Peyer's patch (tissue), 4 donors: ENCODE measurements at regions not wholly inside any gene's neighbourhood (a gene's known extent, or its start where the extent isn't known, plus 50 kb on each side); places are given as distances from the start of the nearest gene placed in this dataset.

Source experiments
- DNase-seq, 3 donors: peaks; one replicate each; pipeline ENCODE4 v3.0.0-alpha.2; 2017 to 2019
- H3K27ac ChIP-seq, 4 donors: fragments of 200-600 bp; sonication (generic); one replicate each; pipeline ENCODE4 v1.5.1; 2016 to 2019
- H3K27me3 ChIP-seq, 2 donors: fragments of 200-600 bp; sonication (generic); one replicate each; pipeline ENCODE4 v1.5.1; 2019
- H3K36me3 ChIP-seq, 3 donors: fragments of 200-600 bp; sonication (generic); one replicate each; pipeline ENCODE4 v1.5.1; 2016 to 2019
- H3K4me1 ChIP-seq, 4 donors: fragments of 200-600 bp; sonication (generic); one replicate each; pipeline ENCODE4 v1.5.1; 2016 to 2019
- H3K4me3 ChIP-seq, 4 donors: fragments of 200-600 bp; sonication (generic); 1 replicate in 3 of 4; 2 replicates in 1 of 4; pipeline ENCODE4 v1.5.1; 2016 to 2019; ENCODE audit warnings: mild to moderate bottlenecking in 1 of 4
- H3K9me3 ChIP-seq, 4 donors: fragments of 200-600 bp; sonication (generic); one replicate each; pipeline ENCODE4 v1.5.1; 2016 to 2019; ENCODE audit warnings: mild to moderate bottlenecking in 1 of 4
- POLR2A ChIP-seq, 2 donors: fragments of 450-650 bp; IDR thresholded peaks; one replicate each; pipeline ENCODE4 v1.5.1; 2017; ENCODE audit warnings: antibody characterized with exemption in 2 of 2, mild to moderate bottlenecking in 2 of 2, moderate library complexity in 2 of 2
- TF ChIP-seq, protein P1 (sequence below), 6 experiments: fragments of 450-650 bp in 4 of 6; fragments of 200-600 bp in 2 of 6; sonication (generic) in 1 of 6; IDR thresholded peaks; one replicate each; pipeline ENCODE4 v1.5.1; 2017 to 2019; ENCODE audit warnings: antibody characterized with exemption in 6 of 6, mild to moderate bottlenecking in 3 of 6, moderate library complexity in 1 of 6

DNA sequence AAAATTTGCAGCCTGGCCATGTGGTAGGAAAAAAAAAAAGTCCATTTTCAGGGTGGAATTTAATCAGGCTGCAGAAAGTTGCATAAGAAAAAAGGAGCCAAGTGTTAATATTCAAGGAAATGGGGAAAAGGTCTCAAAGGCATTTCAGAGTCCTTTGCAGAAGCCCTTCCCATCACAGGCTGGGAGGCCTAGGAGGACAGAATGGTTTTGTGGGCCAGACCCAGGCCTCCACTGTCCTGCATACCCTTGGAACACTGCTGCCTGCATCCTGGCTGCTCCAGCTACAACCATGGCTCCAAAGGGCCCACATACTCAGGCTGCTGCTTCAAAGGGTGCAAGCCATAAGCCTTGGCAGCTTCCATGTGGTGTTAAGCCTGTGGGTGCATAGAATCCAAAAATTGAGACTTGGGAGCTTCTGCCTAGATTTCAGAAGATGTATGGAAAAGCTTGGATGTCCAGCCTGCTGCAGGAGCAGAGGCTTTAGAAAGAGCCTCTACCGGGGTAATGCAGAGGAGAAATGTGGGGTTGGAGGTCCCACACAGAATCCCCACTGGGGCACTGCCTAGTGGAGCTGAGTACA lies 239.0 kb upstream of the STXBP5 start:
- Histone ChIP-seq H3K4me1 (no peaks in the 10 kb centered on the region), H3K9me3 (peaks cover 0 to 8% (median 0%) of the 10 kb centered on the region in 4 donors), H3K27me3 (no peaks in the 10 kb centered on the region), H3K4me3 (no peak overlapping the region), H3K27ac (no peak overlapping the region), H3K36me3 (no peaks in the 10 kb centered on the region)
- no peak for TF ChIP-seq POLR2A (IDR thresholded peaks at IDR 0.05)
- TF ChIP-seq, protein P1, sequence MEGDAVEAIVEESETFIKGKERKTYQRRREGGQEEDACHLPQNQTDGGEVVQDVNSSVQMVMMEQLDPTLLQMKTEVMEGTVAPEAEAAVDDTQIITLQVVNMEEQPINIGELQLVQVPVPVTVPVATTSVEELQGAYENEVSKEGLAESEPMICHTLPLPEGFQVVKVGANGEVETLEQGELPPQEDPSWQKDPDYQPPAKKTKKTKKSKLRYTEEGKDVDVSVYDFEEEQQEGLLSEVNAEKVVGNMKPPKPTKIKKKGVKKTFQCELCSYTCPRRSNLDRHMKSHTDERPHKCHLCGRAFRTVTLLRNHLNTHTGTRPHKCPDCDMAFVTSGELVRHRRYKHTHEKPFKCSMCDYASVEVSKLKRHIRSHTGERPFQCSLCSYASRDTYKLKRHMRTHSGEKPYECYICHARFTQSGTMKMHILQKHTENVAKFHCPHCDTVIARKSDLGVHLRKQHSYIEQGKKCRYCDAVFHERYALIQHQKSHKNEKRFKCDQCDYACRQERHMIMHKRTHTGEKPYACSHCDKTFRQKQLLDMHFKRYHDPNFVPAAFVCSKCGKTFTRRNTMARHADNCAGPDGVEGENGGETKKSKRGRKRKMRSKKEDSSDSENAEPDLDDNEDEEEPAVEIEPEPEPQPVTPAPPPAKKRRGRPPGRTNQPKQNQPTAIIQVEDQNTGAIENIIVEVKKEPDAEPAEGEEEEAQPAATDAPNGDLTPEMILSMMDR (IDR thresholded peaks at IDR 0.05) = no peak
- no peak for DNase-seq

DNA sequence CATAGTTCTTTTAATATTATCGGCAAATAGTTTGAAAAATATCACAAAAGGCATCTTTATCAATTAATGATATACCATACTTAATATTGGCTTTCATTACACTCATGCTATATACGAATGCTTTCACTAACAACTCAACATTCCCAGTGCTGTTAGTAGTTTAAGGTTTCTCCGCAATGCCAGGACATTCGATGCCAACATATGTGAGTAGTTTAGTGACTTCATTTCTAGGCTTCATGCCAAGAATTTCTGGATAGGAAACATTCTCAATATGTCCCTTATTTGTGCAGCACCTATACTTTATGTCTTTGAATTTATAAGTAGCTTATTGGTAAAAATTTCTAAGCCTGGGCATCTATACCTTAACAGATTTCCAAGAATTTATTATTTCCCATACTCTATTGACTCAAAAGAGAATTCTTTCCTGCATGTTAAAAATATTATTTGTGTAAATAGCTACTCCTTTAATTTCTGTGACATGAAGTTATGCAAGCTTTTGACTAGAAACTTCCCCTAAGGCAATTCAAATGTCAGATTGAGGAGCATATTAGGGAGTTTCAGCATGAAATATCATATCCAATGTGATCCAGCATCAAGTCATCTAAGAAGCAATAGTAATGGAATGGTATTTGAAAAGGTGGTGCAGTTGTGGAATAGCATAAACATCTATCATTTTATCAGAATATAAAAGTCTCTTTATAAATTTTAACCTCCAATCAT lies 236.0 kb upstream of the STXBP5 start:
- no peaks in the 10 kb centered on the region for H3K36me3 ChIP-seq
- H3K27me3 ChIP-seq = no peaks in the 10 kb centered on the region
- H3K9me3 ChIP-seq = peaks cover 0 to 8% (median 0%) of the 10 kb centered on the region in 4 donors
- no peak for DNase-seq
- H3K4me3 ChIP-seq = no peak overlapping the region
- no peak overlapping the region for H3K27ac ChIP-seq
- no peaks in the 10 kb centered on the region for H3K4me1 ChIP-seq
- TF ChIP-seq, protein P1 (IDR thresholded peaks at IDR 0.05) = no peak
- TF ChIP-seq POLR2A (IDR thresholded peaks at IDR 0.05) = no peak

DNA sequence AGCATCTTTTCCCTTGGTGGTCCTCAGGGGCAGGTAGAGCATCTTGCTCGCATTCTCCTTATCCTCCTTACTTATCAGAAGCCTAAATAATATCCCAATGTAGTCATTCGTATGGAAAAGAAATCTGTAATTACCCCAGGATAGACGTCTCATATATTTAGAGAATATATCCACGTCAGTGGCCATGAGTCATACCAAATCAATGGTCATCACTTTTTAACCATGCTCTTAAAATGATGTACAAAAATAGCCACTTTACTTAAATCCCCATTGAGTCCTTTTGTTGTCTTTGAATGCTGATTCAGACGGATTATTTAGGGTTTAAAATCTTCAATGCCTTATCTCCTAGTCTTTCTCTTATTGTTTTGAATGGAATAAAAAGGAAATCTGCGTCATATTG lies 231.7 kb upstream of the STXBP5 start:
- no peaks in the 10 kb centered on the region for H3K27me3 ChIP-seq
- H3K9me3 ChIP-seq = no peaks in the 10 kb centered on the region
- TF ChIP-seq, protein P1 (IDR thresholded peaks at IDR 0.05) = no peak
- no peak for TF ChIP-seq POLR2A (IDR thresholded peaks at IDR 0.05)
- H3K4me1 ChIP-seq = no peaks in the 10 kb centered on the region
- H3K27ac ChIP-seq = no peak overlapping the region
- no peak for DNase-seq
- H3K36me3 ChIP-seq = no peaks in the 10 kb centered on the region
- no peak overlapping the region for H3K4me3 ChIP-seq

DNA sequence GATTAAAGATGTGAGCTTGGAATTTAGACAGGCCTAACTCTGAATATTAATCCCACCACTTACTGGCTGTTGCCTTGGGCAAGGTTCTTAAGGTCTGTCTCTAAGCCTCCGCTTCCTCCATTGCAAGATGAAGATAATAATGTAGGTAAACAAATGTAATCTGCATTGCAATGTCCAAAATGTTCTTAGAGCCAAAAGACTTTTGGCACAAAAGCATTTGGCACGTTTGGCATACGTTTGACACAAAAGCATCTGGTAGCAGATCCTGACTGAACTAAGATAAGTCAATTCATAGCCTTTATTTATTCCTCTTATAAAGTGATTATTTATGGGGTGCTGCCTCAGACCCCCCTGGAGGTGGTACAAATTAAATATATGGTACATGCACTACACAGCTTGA lies 229.9 kb upstream of the STXBP5 start:
- no peak for DNase-seq
- TF ChIP-seq POLR2A (IDR thresholded peaks at IDR 0.05) = no peak
- TF ChIP-seq, protein P1 (IDR thresholded peaks at IDR 0.05) = no peak

DNA sequence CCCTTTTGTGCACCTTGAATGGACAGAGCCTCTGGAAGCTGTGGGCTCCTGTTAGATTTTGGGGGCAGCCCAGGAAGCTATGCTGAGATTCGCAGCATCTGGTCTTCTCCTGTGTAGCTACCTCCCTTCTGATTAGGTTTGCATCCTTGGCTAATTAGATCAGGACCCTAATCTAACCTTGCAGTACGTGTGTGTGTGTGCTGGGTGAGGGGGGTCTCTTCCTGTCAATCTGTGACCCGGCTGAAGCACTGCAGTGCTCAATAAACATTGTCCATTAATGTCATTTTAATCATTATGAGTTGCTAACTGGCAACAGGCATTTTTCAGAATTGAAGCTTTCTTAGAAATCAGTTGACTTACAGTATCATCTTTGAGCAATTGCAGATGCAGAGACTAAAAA lies 229.1 kb upstream of the STXBP5 start:
- Histone ChIP-seq H3K36me3 (no peaks in the 10 kb centered on the region), H3K4me3 (no peak overlapping the region), H3K27me3 (no peaks in the 10 kb centered on the region), H3K9me3 (no peaks in the 10 kb centered on the region), H3K27ac (no peak overlapping the region), H3K4me1 (no peaks in the 10 kb centered on the region)
- TF ChIP-seq, protein P1 (IDR thresholded peaks at IDR 0.05) = no peak
- TF ChIP-seq POLR2A (IDR thresholded peaks at IDR 0.05) = no peak
- DNase-seq = no peak

More for the DNA sequence above, 229.9 kb upstream of the STXBP5 start:
- H3K36me3 ChIP-seq = no peaks in the 10 kb centered on the region
- H3K9me3 ChIP-seq = no peaks in the 10 kb centered on the region
- H3K27me3 ChIP-seq = no peaks in the 10 kb centered on the region
- no peak overlapping the region for H3K4me3 ChIP-seq
- H3K4me1 ChIP-seq = no peaks in the 10 kb centered on the region
- no peak overlapping the region for H3K27ac ChIP-seq
